Spleen (tissue), 11 donors: ENCODE measurements at regions not wholly inside any gene's neighbourhood (a gene's known extent, or its start where the extent isn't known, plus 50 kb on each side); places are given as distances from the start of the nearest gene placed in this dataset.

ENCODE experiments used
- DNase-seq: peaks from one replicate; pipeline ENCODE4 v3.0.0-alpha.2; 2020
- H3K27ac ChIP-seq, 8 donors: fragments of 200-600 bp; sonication (generic) in 7 of 8; 1 replicate in 4 of 8; 2 replicates in 4 of 8; pipeline versions ENCODE4 v1.5.0 to v1.8.0; 2016 to 2021; ENCODE audit warnings: inconsistent platforms in 4 of 8, mild to moderate bottlenecking in 4 of 8, moderate library complexity in 1 of 8
- H3K27me3 ChIP-seq, 7 donors: fragments of 200-600 bp; sonication (generic) in 6 of 7; replicated peaks in 1 of 7; 1 replicate in 4 of 7; 2 replicates in 3 of 7; pipeline versions ENCODE4 v1.5.0 to v1.8.0; 2016 to 2021; ENCODE audit warnings: inconsistent platforms in 3 of 7, mild to moderate bottlenecking in 1 of 7
- H3K36me3 ChIP-seq, 6 donors: fragments of 200-600 bp; sonication (generic) in 5 of 6; 1 replicate in 4 of 6; 2 replicates in 2 of 6; pipeline versions ENCODE4 v1.5.0 to v1.8.0; 2016 to 2021; ENCODE audit warnings: inconsistent platforms in 2 of 6
- H3K4me1 ChIP-seq, 6 donors: fragments of 200-600 bp; sonication (generic) in 5 of 6; 1 replicate in 3 of 6; 2 replicates in 3 of 6; pipeline versions ENCODE4 v1.5.0 to v1.8.0; 2016 to 2021; ENCODE audit warnings: inconsistent platforms in 3 of 6
- H3K4me3 ChIP-seq, 8 donors: fragments of 200-600 bp; sonication (generic) in 7 of 8; 1 replicate in 4 of 8; 2 replicates in 4 of 8; pipeline versions ENCODE4 v1.5.0 to v1.8.0; 2016 to 2021; ENCODE audit warnings: inconsistent platforms in 4 of 8, mild to moderate bottlenecking in 4 of 8, moderate library complexity in 2 of 8
- H3K9me3 ChIP-seq, 8 donors: fragments of 200-600 bp; sonication (generic) in 7 of 8; 1 replicate in 4 of 8; 2 replicates in 4 of 8; pipeline versions ENCODE4 v1.5.0 to v1.8.0; 2016 to 2021; ENCODE audit warnings: inconsistent platforms in 4 of 8
- CTCF ChIP-seq, 11 experiments: fragments of 200-600 bp in 7 of 11; fragments of 450-650 bp in 4 of 11; sonication (generic) in 4 of 11; IDR thresholded peaks in 8 of 11; conservative IDR thresholded peaks in 3 of 11; 1 replicate in 7 of 11; 2 replicates in 4 of 11; pipeline versions ENCODE4 v1.4.0 to v1.8.0; 2016 to 2021; ENCODE audit warnings: antibody characterized with exemption in 11 of 11, inconsistent platforms in 4 of 11, mild to moderate bottlenecking in 1 of 11
- POLR2A ChIP-seq, 3 donors: fragments of 450-650 bp; IDR thresholded peaks; one replicate each; pipeline ENCODE4 v1.5.1; 2017; ENCODE audit warnings: antibody characterized with exemption in 3 of 3, mild to moderate bottlenecking in 1 of 3
- POLR2AphosphoS5 ChIP-seq, 3 donors: sonication (generic); formaldehyde crosslinking; IDR thresholded peaks; one replicate each; pipeline ENCODE4 v1.5.1; 2017; ENCODE audit warnings: antibody characterized with exemption in 3 of 3
- WGBS, 5 donors: extraction: QIAGEN DNeasy Blood & Tissue Kit in 3 of 5; methylation state at CpG; one replicate each; pipeline versions ENCODE4 v1.1.5 to v1.1.7; 2013 to 2018; 5-methylcytosine and 5-hydroxymethylcytosine counted together
- intact Hi-C: fragments of 100-400 bp; cut with DNase I; formaldehyde crosslinking; loops from one replicate; pipeline ENCODE4 v1.15.0; 2023; ENCODE audit warnings: low total_unique reads
- donor health status: healthy with polysubstance abuse.
- donor health status: DM: no; HTN: no; CAD: no; lungs with moderate emphysema.
- donor health status: DM: no; HTN: no; CAD: no.
- donor health status: Bipolar disorder and iron deficiency.
- donor health status: healthy.
- donor health status: DM: no; HTN: no; CAD: no.
- donor health status: DM: yes; HTN: yes; CAD: no.

- intact Hi-C loops, result no loop called here
- DNase-seq, result no peak
- Histone ChIP-seq H3K27me3 (peaks cover 0 to 3% (median 0%) of the 10 kb centered on the region in 7 donors), H3K9me3 (no peaks in the 10 kb centered on the region), H3K27ac (no peak overlapping the region), H3K36me3 (no peaks in the 10 kb centered on the region), H3K4me1 (no peaks in the 10 kb centered on the region), H3K4me3 (no peak overlapping the region)
- no peak for TF ChIP-seq POLR2A (IDR thresholded peaks at IDR 0.05)
- TF ChIP-seq POLR2AphosphoS5 (IDR thresholded peaks at IDR 0.05), result no peak
- TF ChIP-seq CTCF (IDR thresholded peaks at IDR 0.05 in 8 of 11, conservative IDR thresholded peaks at IDR 0.05 in 3 of 11), result no peak
- WGBS, 5 donors, result 53 to 60% (median 58%) methylated on average over 5 of the region's 5 CpGs
Observed at GRCh38 chr5:158162026-158162425, 303.1 kb upstream of the CLINT1 start.

- H3K9me3 ChIP-seq, result no peaks in the 10 kb centered on the region
- no peaks in the 10 kb centered on the region for H3K36me3 ChIP-seq
- no peak for DNase-seq
- no peak for TF ChIP-seq POLR2A (IDR thresholded peaks at IDR 0.05)
- TF ChIP-seq CTCF (IDR thresholded peaks at IDR 0.05 in 8 of 11, conservative IDR thresholded peaks at IDR 0.05 in 3 of 11), result no peak
- TF ChIP-seq POLR2AphosphoS5 (IDR thresholded peaks at IDR 0.05), result no peak
- no peak overlapping the region for H3K27ac ChIP-seq
- intact Hi-C loops, result no loop called here
- H3K4me3 ChIP-seq, result no peak overlapping the region
- 60 to 86% (median 74%) methylated on average over 4 of the region's 4 CpGs for WGBS, 5 donors
- H3K4me1 ChIP-seq, result no peaks in the 10 kb centered on the region
- H3K27me3 ChIP-seq, result peaks cover 0 to 3% (median 0%) of the 10 kb centered on the region in 7 donors
Observed at GRCh38 chr5:158159621-158160020, 300.7 kb upstream of the CLINT1 start.

- Histone ChIP-seq H3K27me3 (peaks cover 0 to 5% (median 0%) of the 10 kb centered on the region in 7 donors), H3K4me3 (no peak overlapping the region), H3K27ac (no peak overlapping the region), H3K4me1 (no peaks in the 10 kb centered on the region), H3K36me3 (no peaks in the 10 kb centered on the region), H3K9me3 (no peaks in the 10 kb centered on the region)
- intact Hi-C loops, result no loop called here
- 67 to 73% (median 68%) methylated on average over 3 of the region's 3 CpGs for WGBS, 5 donors
- TF ChIP-seq POLR2AphosphoS5 (IDR thresholded peaks at IDR 0.05) (no peak), POLR2A (IDR thresholded peaks at IDR 0.05) (no peak), CTCF (IDR thresholded peaks at IDR 0.05 in 8 of 11, conservative IDR thresholded peaks at IDR 0.05 in 3 of 11) (no peak)
- no peak for DNase-seq
Observed at GRCh38 chr5:158155811-158156505, 297.0 kb upstream of the CLINT1 start.

GRCh38 chr5:158155067-158155466, 296.1 kb upstream of the CLINT1 start:
- H3K4me3 ChIP-seq, result no peak overlapping the region
- no peaks in the 10 kb centered on the region for H3K36me3 ChIP-seq
- no peaks in the 10 kb centered on the region for H3K9me3 ChIP-seq
- H3K27ac ChIP-seq, result no peak overlapping the region
- no peaks in the 10 kb centered on the region for H3K4me1 ChIP-seq
- peaks cover 0 to 5% (median 0%) of the 10 kb centered on the region in 7 donors for H3K27me3 ChIP-seq
- 65 to 88% (median 85%) methylated on average over 4 of the region's 4 CpGs for WGBS, 5 donors
- intact Hi-C loops, result no loop called here
- TF ChIP-seq POLR2A (IDR thresholded peaks at IDR 0.05) (no peak), POLR2AphosphoS5 (IDR thresholded peaks at IDR 0.05) (no peak), CTCF (IDR thresholded peaks at IDR 0.05 in 8 of 11, conservative IDR thresholded peaks at IDR 0.05 in 3 of 11) (no peak)
- DNase-seq, result no peak
